K562 (cell line): ENCODE measurements at regions not wholly inside any gene's neighbourhood (a gene's known extent, or its start where the extent isn't known, plus 50 kb on each side); places are given as distances from the start of the nearest gene placed in this dataset.

Experiments used
- E2F5 ChIP-seq: sonication (generic); formaldehyde crosslinking; IDR thresholded peaks from 2 replicates; pipeline ENCODE4 v1.8.0; 2022; ENCODE audit warnings: mild to moderate bottlenecking, missing genetic modification reagents
- E2F8 ChIP-seq: fragments of 450-650 bp; IDR thresholded peaks from 2 replicates; pipeline ENCODE4 v1.7.1; 2018; ENCODE audit warnings: mild to moderate bottlenecking, low read depth; ENCODE audit not compliant: partially characterized antibody
- KDM5B ChIP-seq: fragments of 200-600 bp; sonication (generic); IDR thresholded peaks from 2 replicates; pipeline ENCODE4 v1.6.1; 2012; ENCODE audit warnings: low read depth, mild to moderate bottlenecking, moderate library complexity, low read length, control low read depth, inconsistent platforms; ENCODE audit not compliant: insufficient replicate concordance
- SMARCC2 ChIP-seq: fragments of 450-650 bp; IDR thresholded peaks from 2 replicates; pipeline ENCODE4 v1.6.1; 2017; ENCODE audit warnings: antibody characterized with exemption, moderate library complexity, mild to moderate bottlenecking, low read depth
- ZNF175 ChIP-seq: fragments of 200-800 bp; sonication (Bioruptor generic); IDR thresholded peaks from 2 replicates; pipeline ENCODE4 v1.6.1; 2016; ENCODE audit warnings: low read depth, mild to moderate bottlenecking, missing genetic modification characterization, missing compliant biosample characterization
- ZNF277 ChIP-seq: fragments of 250-450 bp; sonication (Bioruptor Pico); IDR thresholded peaks from 2 replicates; pipeline ENCODE4 v1.8.0; 2022; ENCODE audit warnings: inconsistent platforms, mild to moderate bottlenecking, moderate library complexity, borderline replicate concordance

GRCh38 chr5:38642189-38642911, 85.9 kb upstream of the LIFR start (continued):
- TF ChIP-seq E2F8 = no peak
- no peak for TF ChIP-seq KDM5B
- no peak for TF ChIP-seq ZNF175 (CRISPR knock-in tag)
- TF ChIP-seq SMARCC2 = no peak
- TF ChIP-seq E2F5 (CRISPR knock-in tag) = no peak
- no peak for TF ChIP-seq ZNF277 (CRISPR knock-in tag)
